ENCODE measurements at regions not wholly inside any gene's neighbourhood (a gene's known extent, or its start where the extent isn't known, plus 50 kb on each side); places are given as distances from the start of the nearest gene placed in this dataset.

GRCh38 chr2:238600506-238601432, 174.0 kb downstream of the ASB1 start:
- Histone ChIP-seq H3K27me3 (ENCODE audit: control insufficient read depth, insufficient read depth, low read length) (no peaks in the 10 kb centered on the region), H3K27ac (ENCODE audit: low read length) (no peak overlapping the region), H3K36me3 (ENCODE audit: control insufficient read depth, insufficient read depth, low read length) (no peaks in the 10 kb centered on the region; the same call in 1 of the 2 replicates), H3K4me1 (ENCODE audit: control insufficient read depth, insufficient read depth, low read length) (no peaks in the 10 kb centered on the region), H3K4me3 (ENCODE audit: low read length) (no peak overlapping the region), H3K9me3 (ENCODE audit: control insufficient read depth, insufficient read depth, low read length) (peaks cover 24% of the 10 kb centered on the region)
- no peak for DNase-seq (ENCODE audit: low read depth, low spot score)
- WGBS (ENCODE audit: insufficient coverage, insufficient read length): no CpG with 5 or more reads among the region's 29 CpGs

- Histone ChIP-seq H3K4me3 (ENCODE audit: low read length) (no peak overlapping the region), H3K27ac (ENCODE audit: low read length) (no peak overlapping the region), H3K4me1 (ENCODE audit: control insufficient read depth, insufficient read depth, low read length) (no peaks in the 10 kb centered on the region), H3K27me3 (ENCODE audit: control insufficient read depth, insufficient read depth, low read length) (no peaks in the 10 kb centered on the region), H3K9me3 (ENCODE audit: control insufficient read depth, insufficient read depth, low read length) (peaks cover 24% of the 10 kb centered on the region), H3K36me3 (ENCODE audit: control insufficient read depth, insufficient read depth, low read length) (no peaks in the 10 kb centered on the region; the same call in 1 of the 2 replicates)
- WGBS (ENCODE audit: insufficient coverage, insufficient read length): no CpG with 5 or more reads among the region's 11 CpGs
- DNase-seq (ENCODE audit: low read depth, low spot score): no peak
Measured at GRCh38 chr2:238601433-238602222, 174.9 kb downstream of the ASB1 start.

- WGBS (ENCODE audit: insufficient coverage, insufficient read length): no CpG with 5 or more reads among the region's 6 CpGs
- Histone ChIP-seq H3K36me3 (ENCODE audit: control insufficient read depth, insufficient read depth, low read length) (no peaks in the 10 kb centered on the region; the same call in 1 of the 2 replicates), H3K27me3 (ENCODE audit: control insufficient read depth, insufficient read depth, low read length) (no peaks in the 10 kb centered on the region), H3K4me3 (ENCODE audit: low read length) (no peak overlapping the region), H3K4me1 (ENCODE audit: control insufficient read depth, insufficient read depth, low read length) (no peaks in the 10 kb centered on the region), H3K9me3 (ENCODE audit: control insufficient read depth, insufficient read depth, low read length) (peaks cover 25% of the 10 kb centered on the region), H3K27ac (ENCODE audit: low read length) (no peak overlapping the region)
- DNase-seq (ENCODE audit: low read depth, low spot score): no peak
Measured at GRCh38 chr2:238602223-238602960, 175.7 kb downstream of the ASB1 start.

- DNase-seq (ENCODE audit: low read depth, low spot score): no peak
- Histone ChIP-seq H3K4me3 (ENCODE audit: low read length) (no peak overlapping the region), H3K4me1 (ENCODE audit: control insufficient read depth, insufficient read depth, low read length) (no peaks in the 10 kb centered on the region), H3K36me3 (ENCODE audit: control insufficient read depth, insufficient read depth, low read length) (no peaks in the 10 kb centered on the region; the same call in 1 of the 2 replicates), H3K27ac (ENCODE audit: low read length) (no peak overlapping the region), H3K27me3 (ENCODE audit: control insufficient read depth, insufficient read depth, low read length) (no peaks in the 10 kb centered on the region), H3K9me3 (ENCODE audit: control insufficient read depth, insufficient read depth, low read length) (peaks cover 20% of the 10 kb centered on the region)
Measured at GRCh38 chr2:238603596-238603995, 176.9 kb downstream of the ASB1 start.

- Histone ChIP-seq H3K4me1 (ENCODE audit: control insufficient read depth, insufficient read depth, low read length) (no peaks in the 10 kb centered on the region), H3K4me3 (ENCODE audit: low read length) (no peak overlapping the region), H3K36me3 (ENCODE audit: control insufficient read depth, insufficient read depth, low read length) (no peaks in the 10 kb centered on the region), H3K9me3 (ENCODE audit: control insufficient read depth, insufficient read depth, low read length) (peaks cover 3% of the 10 kb centered on the region), H3K27ac (ENCODE audit: low read length) (no peak overlapping the region), H3K27me3 (ENCODE audit: control insufficient read depth, insufficient read depth, low read length) (no peaks in the 10 kb centered on the region)
- WGBS (ENCODE audit: insufficient coverage, insufficient read length): no CpG with 5 or more reads among the region's 4 CpGs
- no peak for DNase-seq (ENCODE audit: low read depth, low spot score)
Measured at GRCh38 chr2:238606311-238606710, 179.6 kb downstream of the ASB1 start.

GRCh38 chr2:238613610-238614009, 186.9 kb downstream of the ASB1 start:
- WGBS (ENCODE audit: insufficient coverage, insufficient read length): no CpG with 5 or more reads among the region's 5 CpGs
- no peak for DNase-seq (ENCODE audit: low read depth, low spot score)
- no peaks in the 10 kb centered on the region for H3K4me1 ChIP-seq (ENCODE audit: control insufficient read depth, insufficient read depth, low read length)

GRCh38 chr2:238614376-238614775, 187.6 kb downstream of the ASB1 start:
- no peak overlapping the region for H3K4me3 ChIP-seq (ENCODE audit: low read length)
- no peak for DNase-seq (ENCODE audit: low read depth, low spot score)
- H3K27me3 ChIP-seq (ENCODE audit: control insufficient read depth, insufficient read depth, low read length): no peaks in the 10 kb centered on the region
- no peak overlapping the region for H3K27ac ChIP-seq (ENCODE audit: low read length)
- peaks cover 14% of the 10 kb centered on the region for H3K9me3 ChIP-seq (ENCODE audit: control insufficient read depth, insufficient read depth, low read length)
- H3K36me3 ChIP-seq (ENCODE audit: control insufficient read depth, insufficient read depth, low read length): no peaks in the 10 kb centered on the region
- H3K4me1 ChIP-seq (ENCODE audit: control insufficient read depth, insufficient read depth, low read length): no peaks in the 10 kb centered on the region

More at GRCh38 chr2:238613610-238614009, 186.9 kb downstream of the ASB1 start:
- Histone ChIP-seq H3K27ac (ENCODE audit: low read length) (no peak overlapping the region), H3K27me3 (ENCODE audit: control insufficient read depth, insufficient read depth, low read length) (no peaks in the 10 kb centered on the region), H3K36me3 (ENCODE audit: control insufficient read depth, insufficient read depth, low read length) (no peaks in the 10 kb centered on the region), H3K4me3 (ENCODE audit: low read length) (no peak overlapping the region), H3K9me3 (ENCODE audit: control insufficient read depth, insufficient read depth, low read length) (peaks cover 13% of the 10 kb centered on the region)

- no CpG with 5 or more reads among the region's 5 CpGs for WGBS (ENCODE audit: insufficient coverage, insufficient read length)
- Histone ChIP-seq H3K27me3 (ENCODE audit: control insufficient read depth, insufficient read depth, low read length) (no peaks in the 10 kb centered on the region), H3K9me3 (ENCODE audit: control insufficient read depth, insufficient read depth, low read length) (peaks cover 14% of the 10 kb centered on the region), H3K36me3 (ENCODE audit: control insufficient read depth, insufficient read depth, low read length) (no peaks in the 10 kb centered on the region), H3K27ac (ENCODE audit: low read length) (no peak overlapping the region), H3K4me1 (ENCODE audit: control insufficient read depth, insufficient read depth, low read length) (no peaks in the 10 kb centered on the region), H3K4me3 (ENCODE audit: low read length) (no peak overlapping the region)
- no peak for DNase-seq (ENCODE audit: low read depth, low spot score)
Measured at GRCh38 chr2:238615187-238615586, 188.5 kb downstream of the ASB1 start.

GRCh38 chr2:238616681-238617080, 190.0 kb downstream of the ASB1 start:
- Histone ChIP-seq H3K27me3 (ENCODE audit: control insufficient read depth, insufficient read depth, low read length) (no peaks in the 10 kb centered on the region), H3K4me3 (ENCODE audit: low read length) (no peak overlapping the region), H3K36me3 (ENCODE audit: control insufficient read depth, insufficient read depth, low read length) (no peaks in the 10 kb centered on the region), H3K4me1 (ENCODE audit: control insufficient read depth, insufficient read depth, low read length) (no peaks in the 10 kb centered on the region), H3K27ac (ENCODE audit: low read length) (no peak overlapping the region), H3K9me3 (ENCODE audit: control insufficient read depth, insufficient read depth, low read length) (peaks cover 14% of the 10 kb centered on the region)
- no peak for DNase-seq (ENCODE audit: low read depth, low spot score)
- no CpG with 5 or more reads among the region's 5 CpGs for WGBS (ENCODE audit: insufficient coverage, insufficient read length)
